Activated CD4-positive, CD25-positive, alpha-beta regulatory T cell treated with anti-CD3 and anti-CD28 coated beads, Interleukin-2, amount 50 U/mL, for 72 hours (primary cell): ENCODE measurements at regions not wholly inside any gene's neighbourhood (a gene's known extent, or its start where the extent isn't known, plus 50 kb on each side); places are given as distances from the start of the nearest gene placed in this dataset.
"Not testable (repeated sequence)": the region's sequence is repeated elsewhere in the genome, so short reads cannot be mapped to it uniquely, and the experiment has no call there.

ENCODE experiments used
- DNase-seq: peaks from one replicate; pipeline ENCODE4 v3.0.0; 2021

DNA sequence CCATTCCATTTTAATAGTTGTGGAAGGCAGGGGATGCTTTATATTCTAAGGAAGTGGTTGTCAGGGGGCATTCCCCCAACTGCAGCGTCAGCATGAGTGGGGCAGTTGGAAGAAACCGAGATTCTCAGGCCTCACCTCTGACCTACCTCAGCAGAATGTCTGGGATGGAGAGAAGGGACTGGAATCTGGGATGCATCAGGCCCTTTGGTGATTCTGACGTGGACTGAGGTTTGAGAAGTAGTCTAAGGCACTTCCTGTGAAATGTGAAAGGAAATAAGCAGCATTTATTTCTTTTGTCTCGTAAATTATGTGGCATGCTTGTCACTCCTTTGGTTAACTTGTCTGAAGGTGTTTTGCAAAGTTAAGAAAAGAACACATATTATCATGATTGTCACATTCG lies 540.7 kb upstream of the NETO1 start:
- DNase-seq: no peak

- no peak for DNase-seq
These were observed 539.7 kb upstream of the NETO1 start for GRCh38 chr18:73407506-73407905.

- DNase-seq: no peak
These were observed 516.5 kb upstream of the NETO1 start for GRCh38 chr18:73384246-73384645.

DNA sequence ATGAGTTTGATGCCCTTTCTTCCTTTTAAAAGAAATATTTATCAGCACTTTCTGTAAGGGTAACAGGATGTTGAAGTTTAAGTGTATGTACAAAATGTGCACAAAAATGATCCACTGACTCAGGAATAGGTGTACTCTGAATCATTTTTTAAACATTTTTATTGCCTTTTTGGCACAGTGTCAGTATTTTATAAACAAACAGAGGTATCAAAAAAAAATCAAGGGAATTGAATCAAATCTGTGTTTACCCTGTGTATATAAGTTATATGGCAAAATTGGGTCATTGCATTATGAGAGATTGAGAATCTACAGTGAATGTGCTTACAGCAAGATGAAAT lies 513.9 kb upstream of the NETO1 start:
- DNase-seq: no peak

GRCh38 chr18:73381016-73381698 lies 513.4 kb upstream of the NETO1 start:
- no peak for DNase-seq

- DNase-seq: no peak
These were observed 498.9 kb upstream of the NETO1 start for GRCh38 chr18:73366713-73367112.

- no peak for DNase-seq
These were observed 497.2 kb upstream of the NETO1 start for GRCh38 chr18:73365018-73365417.

GRCh38 chr18:73355121-73355520 lies 487.3 kb upstream of the NETO1 start:
- no peak for DNase-seq

GRCh38 chr18:73352546-73352945 lies 484.8 kb upstream of the NETO1 start:
- no peak for DNase-seq

DNA sequence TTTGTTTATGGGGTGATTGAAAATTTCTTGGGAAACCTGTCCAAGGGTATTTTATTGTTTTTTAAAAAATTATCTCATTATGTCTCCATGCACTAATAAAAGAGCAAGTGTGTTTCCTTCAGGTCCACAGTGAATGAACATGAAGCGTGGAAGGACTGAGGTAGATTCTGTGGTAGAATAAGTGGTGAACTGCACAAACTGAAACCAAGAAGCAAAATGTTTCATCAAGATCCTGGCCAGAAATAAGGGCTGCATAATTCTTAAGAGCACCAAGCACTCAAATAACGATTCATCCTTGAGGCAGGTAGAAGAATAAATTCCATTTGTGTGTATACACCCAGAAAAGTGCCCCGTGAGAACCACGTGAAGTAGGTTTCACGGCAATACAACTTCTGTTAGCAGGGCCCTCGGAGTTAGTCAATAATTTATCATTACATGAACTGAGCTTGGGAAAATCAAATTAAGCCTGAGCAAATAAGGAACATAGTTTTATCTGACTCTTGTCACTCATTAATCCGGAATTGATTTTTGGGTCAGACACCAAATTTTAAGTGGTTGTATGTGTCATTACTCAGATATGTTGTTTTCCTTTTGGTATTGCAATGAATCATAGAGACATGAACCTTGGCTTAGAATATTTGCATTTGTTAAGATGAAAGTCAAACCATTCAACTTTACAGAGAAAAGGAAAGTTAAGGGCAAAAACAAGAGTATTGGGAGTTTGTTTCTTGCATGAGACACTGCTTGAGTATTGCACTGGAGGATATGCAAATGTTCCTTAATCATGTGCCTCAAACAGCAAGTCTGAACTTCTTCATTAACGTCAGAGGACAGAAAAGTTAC lies 472.6 kb upstream of the NETO1 start:
- DNase-seq: no peak

DNA sequence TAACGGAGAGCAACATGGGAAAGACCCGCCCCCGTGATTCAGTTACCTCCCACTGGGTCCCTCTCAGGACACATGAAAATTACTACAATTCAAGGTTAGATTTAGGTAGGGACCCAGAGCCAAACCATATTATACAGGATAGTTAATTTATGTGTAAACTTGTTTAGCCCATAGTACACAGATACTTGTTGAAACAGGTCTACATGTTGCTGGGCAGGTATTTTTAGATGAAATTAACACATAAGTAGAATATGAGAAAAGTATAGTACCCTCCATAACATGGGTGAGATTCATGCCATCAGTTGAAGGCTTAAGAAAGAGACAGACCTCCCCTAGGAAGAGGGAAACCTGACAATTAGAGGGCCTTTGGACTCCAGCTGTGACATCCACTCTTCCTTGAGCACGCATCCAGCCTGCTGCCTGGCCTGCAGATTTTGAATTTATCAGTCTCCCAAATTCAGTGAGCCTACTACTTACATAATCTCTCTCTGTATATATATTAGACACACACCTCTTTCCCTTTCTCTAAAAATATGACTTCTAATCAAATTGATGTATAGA lies 463.5 kb upstream of the NETO1 start:
- no peak for DNase-seq

DNA sequence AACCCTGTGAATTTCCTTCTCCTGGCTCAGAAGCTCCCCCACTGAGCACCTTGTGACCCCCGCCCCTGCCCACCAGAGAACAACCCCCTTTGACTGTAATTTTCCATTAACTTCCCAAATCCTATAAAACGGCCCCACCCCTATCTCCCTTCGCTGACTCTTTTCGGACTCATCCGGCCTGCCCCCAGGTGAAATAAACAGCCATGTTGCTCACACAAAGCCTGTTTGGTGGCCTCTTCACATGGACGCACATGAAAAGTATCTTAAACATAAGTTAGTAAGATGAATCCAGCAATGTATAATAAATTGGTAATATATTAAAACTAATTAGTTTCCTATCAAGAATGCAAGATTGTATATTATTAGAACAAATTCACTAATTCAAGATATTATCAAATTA lies 462.3 kb upstream of the NETO1 start:
- not testable (repeated sequence) for DNase-seq

- not testable (repeated sequence) for DNase-seq
These were observed 456.5 kb upstream of the NETO1 start for GRCh38 chr18:73324187-73324831.

GRCh38 chr18:73318739-73319479 lies 451.1 kb upstream of the NETO1 start:
- DNase-seq: no peak

DNA sequence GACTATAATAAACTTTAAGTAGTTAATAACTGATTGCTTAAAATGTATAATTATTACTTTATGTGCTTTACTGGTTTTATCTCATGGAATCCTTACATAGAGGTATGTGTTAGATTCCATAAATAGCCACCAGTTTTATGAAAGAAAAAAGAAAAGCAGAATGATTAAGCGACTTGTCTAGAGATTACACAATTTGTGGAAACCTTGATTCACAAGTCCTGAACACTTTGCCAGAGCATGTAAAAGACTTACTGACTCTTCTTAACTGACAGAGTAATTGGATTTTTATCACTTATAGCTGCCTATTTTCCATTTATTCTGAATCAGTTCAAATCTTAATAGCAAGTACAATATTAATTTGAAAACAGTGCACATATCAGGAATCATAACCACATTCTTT lies 448.7 kb upstream of the NETO1 start:
- no peak for DNase-seq

DNA sequence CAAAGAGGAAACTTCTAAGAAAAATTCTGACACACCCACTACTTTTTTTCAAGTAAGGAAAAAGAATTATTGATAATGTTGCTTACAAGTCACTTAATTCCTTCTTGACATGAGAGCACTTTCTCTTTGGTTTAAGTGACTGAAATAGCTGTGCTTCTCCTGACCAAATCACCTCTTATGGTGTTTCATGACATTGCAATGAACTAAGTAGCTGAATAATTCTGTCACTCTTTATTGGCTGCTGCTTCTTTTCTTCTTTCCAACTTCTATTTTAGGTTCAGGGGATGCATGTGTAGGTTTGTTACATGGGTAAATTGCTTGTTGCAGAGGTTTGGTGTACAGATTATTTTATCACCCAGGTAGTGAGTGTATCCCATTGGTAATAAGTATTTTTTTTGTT lies 447.6 kb upstream of the NETO1 start:
- no peak for DNase-seq

DNA sequence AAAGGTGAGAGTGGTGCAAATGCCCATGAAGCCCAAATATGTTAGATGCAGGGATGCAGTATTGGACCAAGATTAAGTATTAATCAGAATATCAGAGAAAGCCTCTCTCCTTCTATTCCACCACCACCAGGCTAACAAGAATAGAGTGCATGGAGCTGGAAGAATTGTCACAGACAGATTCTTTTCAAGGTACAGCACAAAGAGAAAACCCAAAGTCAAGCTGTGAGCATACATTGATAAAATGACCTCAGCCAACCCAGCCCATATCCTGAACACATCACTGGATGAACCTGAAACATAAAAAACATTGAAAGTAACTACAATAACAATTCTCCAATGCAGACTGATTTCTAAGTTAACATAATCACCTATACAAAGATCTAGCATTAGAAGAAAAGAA lies 445.7 kb upstream of the NETO1 start:
- no peak for DNase-seq

DNA sequence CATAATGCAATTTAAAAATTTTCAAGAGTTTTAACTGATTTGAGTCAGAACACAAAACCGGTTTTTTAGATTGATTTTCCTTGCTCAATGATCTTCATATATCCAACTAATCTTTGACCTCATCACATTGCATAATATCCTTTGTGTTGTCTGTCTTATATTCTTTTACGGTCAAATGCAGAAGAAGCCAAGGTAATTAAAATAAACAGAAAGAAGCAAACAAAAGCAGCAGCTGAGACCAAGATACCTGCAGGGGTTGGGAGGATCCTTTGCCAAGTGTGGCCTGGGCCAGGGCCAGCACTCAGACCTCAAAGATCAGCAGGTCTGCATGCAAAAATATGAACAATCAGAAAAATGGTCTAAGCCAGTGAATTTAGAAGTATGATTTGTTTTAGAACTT lies 428.9 kb upstream of the NETO1 start:
- DNase-seq: no peak

DNA sequence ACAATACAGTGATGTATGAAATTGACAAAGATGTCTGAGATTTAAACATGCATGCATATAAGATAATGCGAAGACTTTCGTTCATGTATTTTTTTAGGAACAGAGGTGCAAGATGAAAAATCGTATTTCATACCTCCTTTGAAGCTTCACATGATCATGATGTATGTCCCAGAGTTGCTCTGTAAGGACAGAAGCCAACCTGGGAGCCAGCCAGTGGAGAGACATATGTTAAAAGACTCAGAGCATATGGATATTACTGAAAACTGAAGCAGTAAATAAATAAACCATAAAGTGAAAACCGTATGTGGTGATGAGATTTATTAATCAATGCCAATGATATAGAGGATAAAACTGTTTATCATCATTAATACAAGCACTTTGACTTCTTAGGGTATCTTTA lies 424.4 kb upstream of the NETO1 start:
- no peak for DNase-seq

GRCh38 chr18:73288813-73289212 lies 421.0 kb upstream of the NETO1 start:
- DNase-seq: no peak

DNA sequence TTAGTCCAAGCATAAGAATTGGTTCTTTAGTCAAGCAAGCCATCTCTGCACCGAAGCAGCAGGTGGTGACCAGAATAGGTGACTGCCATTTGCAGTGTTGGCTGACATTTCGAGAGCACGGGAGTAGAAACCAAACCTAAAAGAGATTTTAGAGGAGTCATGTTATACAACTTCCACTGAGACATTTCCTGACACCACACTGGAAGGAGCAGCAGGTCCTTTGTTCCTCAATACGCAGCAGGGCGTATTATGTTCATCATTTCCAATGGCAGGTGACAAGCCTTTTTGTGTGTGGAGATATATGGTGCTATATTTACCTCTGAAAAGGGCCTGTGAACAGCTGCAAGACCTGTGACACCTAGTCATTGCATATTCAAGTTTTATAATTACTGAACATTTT lies 418.8 kb upstream of the NETO1 start:
- no peak for DNase-seq

- DNase-seq: no peak
These were observed 416.0 kb upstream of the NETO1 start for GRCh38 chr18:73283788-73284187.

GRCh38 chr18:73283032-73283431 lies 415.2 kb upstream of the NETO1 start:
- DNase-seq: no peak
